IMR-90 (cell line): ENCODE measurements at regions not wholly inside any gene's neighbourhood (a gene's known extent, or its start where the extent isn't known, plus 50 kb on each side); places are given as distances from the start of the nearest gene placed in this dataset.

Experiments
- ATAC-seq: fragments of 200-7000 bp; cut with Tn5 transposase; 2 replicates; pipeline ENCODE4 v1.9.1; 2020; ENCODE audit warnings: low read depth, mild to moderate bottlenecking, moderate library complexity
- BruUV-seq: library from RNA; stranded (reverse); fragments of 400-500 nt; replicated peaks from 2 replicates; lab custom pipeline; 2021; lab: Mats Ljungman, UMichigan
- CTCF ChIA-PET: fragments of 300-600 bp; formaldehyde crosslinking; extraction: SDS; loops from one replicate; lab custom pipeline; 2021; ENCODE audit warnings: antibody characterized with exemption; lab: Yijun Ruan, JAX
- POLR2A ChIA-PET: fragments of 300-600 bp; sonication (Branson Sonifier 250); formaldehyde crosslinking; loops from one replicate; lab custom pipeline; 2022; ENCODE audit warnings: antibody characterized with exemption; ENCODE audit not compliant: unreplicated experiment; lab: Charles Lee
- DNase-seq: peaks from one replicate; pipeline ENCODE4 v3.0.0; 2013
- H2AFZ ChIP-seq: replicated peaks from 2 replicates; pipeline ENCODE3; 2013; ENCODE audit warnings: low read length, mild to moderate bottlenecking; ENCODE audit not compliant: poor library complexity
- H2AK5ac ChIP-seq: 2 replicates; pipeline ENCODE4 v1.6.1; 2013; ENCODE audit warnings: low read depth, low read length, inconsistent platforms
- H2AK9ac ChIP-seq: replicated peaks from 2 replicates; pipeline ENCODE3; 2013; ENCODE audit warnings: mild to moderate bottlenecking, low read depth, low read length, moderate library complexity; ENCODE audit not compliant: poor library complexity
- H2BK120ac ChIP-seq: 2 replicates; pipeline ENCODE4 v1.6.1; 2013; ENCODE audit warnings: low read depth, low read length, inconsistent platforms
- H2BK15ac ChIP-seq: 3 replicates; pipeline ENCODE4 v1.6.1; 2013; ENCODE audit warnings: low read depth, low read length, inconsistent platforms
- H2BK20ac ChIP-seq: 2 replicates; pipeline ENCODE4 v1.6.1; 2013; ENCODE audit warnings: low read depth, mild to moderate bottlenecking, inconsistent platforms, low read length, moderate library complexity
- H2BK5ac ChIP-seq: 2 replicates; pipeline ENCODE4 v1.6.1; 2013; ENCODE audit warnings: mild to moderate bottlenecking, low read depth, low read length, inconsistent platforms; ENCODE audit not compliant: poor library complexity, severe bottlenecking
- H3K14ac ChIP-seq: replicated peaks from 2 replicates; pipeline ENCODE4 v1.6.1; 2013; ENCODE audit warnings: low read depth, low read length, inconsistent platforms
- H3K18ac ChIP-seq: 2 replicates; pipeline ENCODE4 v1.6.1; 2013; ENCODE audit warnings: low read depth, low read length, control low read depth
- H3K23ac ChIP-seq: 2 replicates; pipeline ENCODE4 v1.6.1; 2013; ENCODE audit warnings: low read depth, low read length, inconsistent platforms
- H3K27ac ChIP-seq: 2 replicates; pipeline ENCODE4 v1.5.1; 2013; ENCODE audit warnings: mild to moderate bottlenecking, control low read depth, low read length; ENCODE audit not compliant: insufficient read depth
- H3K27me3 ChIP-seq: 2 replicates; pipeline ENCODE4 v1.6.1; 2013; ENCODE audit warnings: low read length; ENCODE audit not compliant: control insufficient read depth, insufficient read depth
- H3K36me3 ChIP-seq: 2 replicates; pipeline ENCODE4 v1.6.1; 2013; ENCODE audit warnings: low read length, mixed read lengths; ENCODE audit not compliant: control insufficient read depth, insufficient read depth
- H3K4ac ChIP-seq: 2 replicates; pipeline ENCODE4 v1.6.1; 2013; ENCODE audit warnings: low read depth, low read length, inconsistent platforms
- H3K4me1 ChIP-seq: 2 replicates; pipeline ENCODE4 v1.6.1; 2013; ENCODE audit warnings: low read length, mixed read lengths; ENCODE audit not compliant: control insufficient read depth, insufficient read depth
- H3K4me2 ChIP-seq: 2 replicates; pipeline ENCODE4 v1.6.1; 2013; ENCODE audit warnings: low read depth, mild to moderate bottlenecking, control low read depth, low read length, moderate library complexity
- H3K4me3 ChIP-seq: 2 replicates; pipeline ENCODE4 v1.5.1; 2013; ENCODE audit warnings: low read depth, mild to moderate bottlenecking, control low read depth, low read length, moderate library complexity; ENCODE audit not compliant: insufficient read depth
- H3K56ac ChIP-seq: 2 replicates; pipeline ENCODE4 v1.6.1; 2013; ENCODE audit warnings: low read length, inconsistent platforms; ENCODE audit not compliant: insufficient read depth; ENCODE audit errors: extremely low read depth
- H3K79me1 ChIP-seq, 2 experiments: 2 replicates each; pipeline ENCODE4 v1.6.1; 2013; ENCODE audit warnings: low read length in 2 of 2, inconsistent platforms in 1 of 2, low read depth in 1 of 2
- H3K9ac ChIP-seq: 2 replicates; pipeline ENCODE4 v1.6.1; 2013; ENCODE audit warnings: low read depth, low read length, control low read depth
- H3K9me1 ChIP-seq: 2 replicates; pipeline ENCODE4 v1.6.1; 2013; ENCODE audit warnings: low read length, inconsistent platforms; ENCODE audit not compliant: insufficient read depth
- H3K9me3 ChIP-seq: 2 replicates; pipeline ENCODE4 v1.6.1; 2013; ENCODE audit warnings: low read length; ENCODE audit not compliant: control insufficient read depth, insufficient read depth
- H4K20me1 ChIP-seq: 2 replicates; pipeline ENCODE4 v1.6.1; 2013; ENCODE audit warnings: low read length, inconsistent platforms; ENCODE audit not compliant: insufficient read depth
- H4K5ac ChIP-seq: 2 replicates; pipeline ENCODE4 v1.6.1; 2013; ENCODE audit warnings: mild to moderate bottlenecking, low read depth, low read length, control low read depth
- H4K8ac ChIP-seq, 2 experiments: 2 replicates each; pipeline ENCODE4 v1.6.1; 2013; ENCODE audit warnings: low read depth in 2 of 2, low read length in 2 of 2, control low read depth in 1 of 2, inconsistent platforms in 1 of 2
- H4K91ac ChIP-seq: 2 replicates; pipeline ENCODE4 v1.6.1; 2013; ENCODE audit warnings: low read depth, low read length, inconsistent platforms; ENCODE audit not compliant: insufficient read depth
- CHD1 ChIP-seq: IDR thresholded peaks from 2 replicates; pipeline ENCODE4 v1.6.1; 2012; ENCODE audit warnings: low read depth, low read length, improper control_type of control experiment
- dilution Hi-C: fragments of 300-500 bp; cut with HindIII; formaldehyde crosslinking; loops from one replicate; pipeline ENCODE4 v1.14.3; 2018; ENCODE audit warnings: low sequenced_read_pairs; ENCODE audit not compliant: unreplicated experiment
- in situ Hi-C: fragments of 300-500 bp; cut with MboI; formaldehyde crosslinking; loops from 3 replicates; pipeline ENCODE4 v1.14.3; 2019; ENCODE audit warnings: low sequenced_read_pairs, inconsistent platforms, mixed read lengths
- intact Hi-C: fragments of 100-400 bp; cut with micrococcal nuclease; formaldehyde crosslinking; loops from 2 replicates; pipeline ENCODE4 v1.10.0; 2022

DNA sequence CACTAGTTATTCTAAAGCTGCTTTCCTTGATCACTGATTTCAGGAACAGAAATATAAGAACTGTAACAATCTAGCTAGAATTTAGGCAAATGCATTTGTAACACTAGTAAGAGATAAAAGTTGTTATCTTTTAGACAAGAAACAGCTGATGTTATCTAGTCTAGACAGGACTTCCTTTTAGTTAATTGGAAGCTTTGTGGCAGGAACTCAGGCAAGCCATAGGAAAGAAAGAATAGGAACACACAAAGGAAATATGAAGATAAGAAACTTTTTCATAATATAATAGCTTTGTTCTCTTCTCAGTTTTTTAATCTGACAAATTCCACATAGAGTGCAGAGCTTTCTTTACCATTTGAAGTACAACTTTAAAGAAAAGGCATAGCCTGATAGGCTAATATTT lies 59.0 kb upstream of the AGR3 start:
- H2AFZ ChIP-seq = no peak overlapping the region
- no peak overlapping the region for H3K9ac ChIP-seq

More for the DNA sequence above, 59.0 kb upstream of the AGR3 start:
- ATAC-seq (no peak), DNase-seq (no peak)
- Histone ChIP-seq H3K23ac (no peak overlapping the region), H3K79me1 (no peaks in the 10 kb centered on the region), H4K91ac (no peak overlapping the region), H2AK5ac (no peak overlapping the region), H3K18ac (no peak overlapping the region), H4K5ac (no peak overlapping the region), H2BK120ac (no peak overlapping the region), H3K36me3 (no peaks in the 10 kb centered on the region), H3K27ac (no peak overlapping the region), H3K27me3 (no peaks in the 10 kb centered on the region), H2BK20ac (no peak overlapping the region), H3K4me3 (no peak overlapping the region), H3K14ac (no peak overlapping the region), H3K4me1 (no peaks in the 10 kb centered on the region), H2BK5ac (no peak overlapping the region), H2BK15ac (no peak overlapping the region), H2AK9ac (no peak overlapping the region), H3K9me1 (no peaks in the 10 kb centered on the region), H3K56ac (no peak overlapping the region), H3K9me3 (peaks cover 3% of the 10 kb centered on the region; the same call in 1 of the 2 replicates), H4K8ac (no peak overlapping the region), H3K4me2 (no peak overlapping the region), H3K4ac (no peak overlapping the region), H4K20me1 (no peaks in the 10 kb centered on the region)
- intact Hi-C loops (no loop called here), dilution Hi-C loops (no loop called here), in situ Hi-C loops (no loop called here)
- CTCF ChIA-PET = no interaction called here
- TF ChIP-seq CHD1 = no peak
- no TSS peak for BruUV-seq
- POLR2A ChIA-PET = no interaction called here
